H9 (cell line): ENCODE measurements at regions not wholly inside any gene's neighbourhood (a gene's known extent, or its start where the extent isn't known, plus 50 kb on each side); places are given as distances from the start of the nearest gene placed in this dataset.

Experiments
- DNase-seq: peaks from one replicate; pipeline ENCODE4 v3.0.0-alpha.2; 2017
- H2AFZ ChIP-seq: one replicate; pipeline ENCODE4 v1.6.1; 2013; ENCODE audit warnings: mild to moderate bottlenecking, low read length, control low read depth, moderate library complexity
- H2AK5ac ChIP-seq: 2 replicates; pipeline ENCODE4 v1.6.1; 2013; ENCODE audit warnings: low read length, control low read depth, mixed read lengths; ENCODE audit not compliant: insufficient read length
- H2BK120ac ChIP-seq: one replicate; pipeline ENCODE4 v1.6.1; 2013; ENCODE audit warnings: low read depth, mild to moderate bottlenecking, low read length, control low read depth, inconsistent platforms; ENCODE audit not compliant: poor library complexity, severe bottlenecking
- H2BK12ac ChIP-seq: 2 replicates; pipeline ENCODE4 v1.6.1; 2013; ENCODE audit warnings: low read length, control low read depth, mixed read lengths, low read depth; ENCODE audit not compliant: insufficient read length
- H2BK15ac ChIP-seq: 2 replicates; pipeline ENCODE4 v1.6.1; 2013; ENCODE audit warnings: low read depth, low read length, control low read depth
- H2BK20ac ChIP-seq: one replicate; pipeline ENCODE4 v1.6.1; 2013; ENCODE audit warnings: low read depth, mild to moderate bottlenecking, low read length, control low read depth, inconsistent platforms; ENCODE audit not compliant: poor library complexity, severe bottlenecking
- H2BK5ac ChIP-seq: 2 replicates; pipeline ENCODE4 v1.6.1; 2013; ENCODE audit warnings: low read length, control low read depth, mixed read lengths; ENCODE audit not compliant: insufficient read length
- H3K14ac ChIP-seq: 2 replicates; pipeline ENCODE4 v1.6.1; 2013; ENCODE audit warnings: low read length, control low read depth; ENCODE audit not compliant: insufficient read depth
- H3K18ac ChIP-seq: 2 replicates; pipeline ENCODE4 v1.6.1; 2013; ENCODE audit warnings: low read depth, mild to moderate bottlenecking, mixed read lengths, low read length, control low read depth; ENCODE audit not compliant: insufficient read length
- H3K23ac ChIP-seq: 2 replicates; pipeline ENCODE4 v1.6.1; 2013; ENCODE audit warnings: low read length, control low read depth, mixed read lengths, low read depth; ENCODE audit not compliant: insufficient read length
- H3K23me2 ChIP-seq: 2 replicates; pipeline ENCODE4 v1.6.1; 2013; ENCODE audit warnings: low read depth, mild to moderate bottlenecking, mixed read lengths, low read length, control low read depth; ENCODE audit not compliant: insufficient read length, poor library complexity, severe bottlenecking
- H3K27ac ChIP-seq: 2 replicates; pipeline ENCODE4 v1.5.1; 2013; ENCODE audit warnings: low read length, control low read depth, mixed read lengths, low read depth; ENCODE audit not compliant: insufficient read length
- H3K27me3 ChIP-seq: 2 replicates; pipeline ENCODE4 v1.6.1; 2013; ENCODE audit warnings: low read length, control low read depth, inconsistent platforms; ENCODE audit not compliant: insufficient read depth
- H3K4ac ChIP-seq: 2 replicates; pipeline ENCODE4 v1.6.1; 2013; ENCODE audit warnings: low read depth, mild to moderate bottlenecking, control low read depth, inconsistent platforms, low read length, moderate library complexity
- H3K4me1 ChIP-seq: 2 replicates; pipeline ENCODE4 v1.6.1; 2013; ENCODE audit warnings: low read length, control low read depth, inconsistent platforms; ENCODE audit not compliant: insufficient read depth
- H3K4me2 ChIP-seq: 2 replicates; pipeline ENCODE4 v1.6.1; 2013; ENCODE audit warnings: low read length, control low read depth, mixed read lengths; ENCODE audit not compliant: insufficient read length, insufficient read depth
- H3K56ac ChIP-seq: 2 replicates; pipeline ENCODE4 v1.6.1; 2013; ENCODE audit warnings: low read depth, mild to moderate bottlenecking, mixed read lengths, low read length, control low read depth; ENCODE audit not compliant: insufficient read length
- H3K79me1 ChIP-seq: 2 replicates; pipeline ENCODE4 v1.6.1; 2013; ENCODE audit warnings: low read depth, mild to moderate bottlenecking, moderate library complexity, low read length, control low read depth, inconsistent platforms; ENCODE audit not compliant: insufficient read depth, poor library complexity, severe bottlenecking
- H3K79me2 ChIP-seq: 2 replicates; pipeline ENCODE4 v1.6.1; 2013; ENCODE audit warnings: low read length, control low read depth, inconsistent platforms; ENCODE audit not compliant: insufficient read depth
- H3K9ac ChIP-seq: 2 replicates; pipeline ENCODE4 v1.6.1; 2013; ENCODE audit warnings: low read length, control low read depth, mixed read lengths; ENCODE audit not compliant: insufficient read length; ENCODE audit errors: extremely low read depth
- H3K9me3 ChIP-seq: one replicate; pipeline ENCODE4 v1.6.1; 2013; ENCODE audit warnings: low read depth, low read length, inconsistent platforms; ENCODE audit not compliant: control insufficient read depth
- H3T11ph ChIP-seq: one replicate; pipeline ENCODE4 v1.6.1; 2013; ENCODE audit warnings: mild to moderate bottlenecking, low read length, control low read depth, inconsistent platforms
- H4K20me1 ChIP-seq: one replicate; pipeline ENCODE4 v1.6.1; 2013; ENCODE audit not compliant: control insufficient read depth, insufficient read length, insufficient read depth
- H4K5ac ChIP-seq: 2 replicates; pipeline ENCODE4 v1.6.1; 2013; ENCODE audit warnings: low read depth, mild to moderate bottlenecking, mixed read lengths, low read length, control low read depth; ENCODE audit not compliant: insufficient read length
- H4K8ac ChIP-seq: replicated peaks from 2 replicates; pipeline ENCODE4 v1.6.1; 2013; ENCODE audit warnings: low read length, control low read depth, mixed read lengths, low read depth; ENCODE audit not compliant: insufficient read length
- H4K91ac ChIP-seq: 2 replicates; pipeline ENCODE4 v1.6.1; 2013; ENCODE audit warnings: low read depth, mild to moderate bottlenecking, moderate library complexity, mixed read lengths, low read length, control low read depth; ENCODE audit not compliant: insufficient read length
- H3K27ac Mint-ChIP-seq, 3 experiments: 2 replicates in 2 of 3; 3 replicates in 1 of 3; pipeline ENCODE4 v1.8.0; 2020 to 2021; ENCODE audit warnings: mixed read lengths in 3 of 3, mild to moderate bottlenecking in 1 of 3, moderate library complexity in 1 of 3
- H3K27me3 Mint-ChIP-seq: 2 replicates; pipeline ENCODE4 v1.8.0; 2021; ENCODE audit warnings: low read depth, mild to moderate bottlenecking, moderate library complexity, mixed read lengths
- H3K36me3 Mint-ChIP-seq, 3 experiments: 2 replicates in 2 of 3; 3 replicates in 1 of 3; pipeline ENCODE4 v1.8.0; 2020 to 2021; ENCODE audit warnings: low read depth in 3 of 3, mixed read lengths in 3 of 3; ENCODE audit not compliant: insufficient read depth in 1 of 3
- H3K4me1 Mint-ChIP-seq, 2 experiments: 2 replicates each; pipeline ENCODE4 v1.8.0; 2020; ENCODE audit warnings: mixed read lengths in 2 of 2
- H3K4me3 Mint-ChIP-seq, 2 experiments: 2 replicates in 1 of 2; 3 replicates in 1 of 2; pipeline ENCODE4 v1.8.0; 2020 to 2021; ENCODE audit warnings: mild to moderate bottlenecking in 2 of 2, mixed read lengths in 2 of 2, moderate library complexity in 1 of 2
- H3K9me3 Mint-ChIP-seq, 2 experiments: 2 replicates in 1 of 2; 3 replicates in 1 of 2; pipeline ENCODE4 v1.8.0; 2020; ENCODE audit warnings: mild to moderate bottlenecking in 2 of 2, mixed read lengths in 2 of 2, moderate library complexity in 1 of 2
- CTCF ChIP-seq: fragments of 200-600 bp; sonication (generic); conservative IDR thresholded peaks from 3 replicates; pipeline ENCODE4 v1.8.0; 2021; ENCODE audit warnings: antibody characterized with exemption, mild to moderate bottlenecking

GRCh38 chr2:118675531-118675930 lies 171.9 kb downstream of the EN1 start:
- DNase-seq = no peak
- Histone ChIP-seq H3K9me3 (no peaks in the 10 kb centered on the region), H3K4ac (no peak overlapping the region), H2BK120ac (no peak overlapping the region), H3K4me1 (no peaks in the 10 kb centered on the region; the same call in 1 of the 2 replicates), H3T11ph (no peak overlapping the region), H2BK5ac (no peak overlapping the region), H3K27ac (no peak overlapping the region), H3K23ac (no peak overlapping the region), H3K79me2 (no peaks in the 10 kb centered on the region), H2AFZ (no peak overlapping the region), H3K4me2 (no peak overlapping the region), H3K23me2 (no peaks in the 10 kb centered on the region), H3K14ac (no peak overlapping the region), H4K20me1 (no peaks in the 10 kb centered on the region), H3K9ac (no peak overlapping the region), H2BK12ac (no peak overlapping the region), H3K56ac (no peak overlapping the region), H2AK5ac (no peak overlapping the region), H2BK20ac (no peak overlapping the region), H3K79me1 (no peaks in the 10 kb centered on the region), H4K91ac (no peak overlapping the region), H3K18ac (no peak overlapping the region), H3K27me3 (no peaks in the 10 kb centered on the region; the same call in 1 of the 2 replicates), H4K8ac (no peak overlapping the region), H2BK15ac (no peak overlapping the region), H4K5ac (no peak overlapping the region)
- Mint-ChIP-seq H3K27me3 (peaks cover 31% of the 10 kb centered on the region), H3K4me3 (no peak overlapping the region), H3K27ac (no peak overlapping the region; a peak in 1 of 7 replicates), H3K4me1 (peaks cover 0 to 2% of the 10 kb centered on the region in 2 experiments; a peak in 1 of 4 replicates), H3K36me3 (no peaks in the 10 kb centered on the region), H3K9me3 (no peaks in the 10 kb centered on the region)
- TF ChIP-seq CTCF = no peak
